HG02642 (cell line): ENCODE measurements at regions not wholly inside any gene's neighbourhood (a gene's known extent, or its start where the extent isn't known, plus 50 kb on each side); places are given as distances from the start of the nearest gene placed in this dataset.
"Not testable (repeated sequence)": the region's sequence is repeated elsewhere in the genome, so short reads cannot be mapped to it uniquely, and the experiment has no call there.

ENCODE experiments used
- ATAC-seq: cut with Tn5 transposase; IDR thresholded peaks from one replicate; pipeline ENCODE4 v1.9.1; 2021; ENCODE audit warnings: mild to moderate bottlenecking; ENCODE audit not compliant: unreplicated experiment, poor library complexity

DNA sequence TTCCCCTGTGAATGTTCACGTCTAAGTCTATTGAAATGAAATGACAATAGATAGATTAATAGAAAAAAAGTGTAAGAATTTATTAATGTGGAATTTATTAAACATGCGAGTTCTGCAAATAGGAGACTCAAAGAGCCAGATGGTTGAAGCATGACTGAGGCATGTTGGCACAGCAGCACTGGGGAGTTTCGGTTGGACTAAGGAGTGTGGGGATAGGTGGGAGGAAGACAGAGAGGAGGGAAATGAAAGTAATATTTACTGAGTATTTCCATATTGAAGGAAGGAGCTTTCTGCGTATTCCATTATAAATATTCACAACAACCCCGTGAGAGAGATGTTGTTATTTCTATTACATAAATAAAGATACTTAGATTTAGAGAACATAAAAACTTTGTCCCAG, 79.5 kb upstream of the ZNF644 start:
- ATAC-seq = no peak

DNA sequence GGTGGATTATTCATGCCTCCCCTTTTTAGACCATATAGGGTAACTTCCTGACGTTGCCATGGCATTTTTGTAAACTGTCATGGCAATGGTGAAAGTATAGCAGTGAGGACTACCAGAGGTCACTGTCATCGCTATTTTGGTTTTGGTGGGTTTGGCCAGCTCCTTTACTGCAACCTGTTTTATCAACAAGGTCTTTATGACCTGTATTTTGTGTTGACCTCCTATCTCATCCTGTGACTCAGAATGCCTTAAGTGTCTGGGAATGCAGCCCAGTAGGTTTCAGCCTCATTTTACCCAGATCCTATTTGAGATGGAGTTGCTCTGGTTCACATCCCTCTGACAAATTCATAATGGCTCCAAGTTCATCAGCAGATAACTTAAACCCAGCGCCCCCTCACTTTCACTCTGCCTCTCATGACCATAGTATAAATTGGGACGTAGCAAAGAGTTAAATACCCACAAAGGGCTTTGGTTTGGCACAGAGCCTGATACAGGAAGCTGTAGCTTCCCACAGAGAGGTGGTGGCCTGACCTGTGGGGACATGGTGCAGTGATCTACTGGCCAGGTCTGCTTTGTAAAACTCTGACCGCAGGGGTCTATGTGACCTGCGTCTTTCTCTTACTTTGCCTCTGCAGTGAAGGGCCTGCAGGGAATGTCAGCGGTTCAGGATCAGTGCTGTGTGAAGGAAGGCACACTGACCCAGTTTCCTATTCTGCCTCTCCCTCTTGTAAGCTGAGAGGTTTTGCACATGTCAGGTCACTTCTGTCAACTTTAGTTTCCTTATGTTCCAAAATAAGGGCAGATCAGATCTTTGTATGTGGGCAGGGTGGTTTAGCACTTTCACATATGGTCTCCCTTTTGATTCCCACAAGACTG, 78.1 kb upstream of the ZNF644 start:
- ATAC-seq = no peak

DNA sequence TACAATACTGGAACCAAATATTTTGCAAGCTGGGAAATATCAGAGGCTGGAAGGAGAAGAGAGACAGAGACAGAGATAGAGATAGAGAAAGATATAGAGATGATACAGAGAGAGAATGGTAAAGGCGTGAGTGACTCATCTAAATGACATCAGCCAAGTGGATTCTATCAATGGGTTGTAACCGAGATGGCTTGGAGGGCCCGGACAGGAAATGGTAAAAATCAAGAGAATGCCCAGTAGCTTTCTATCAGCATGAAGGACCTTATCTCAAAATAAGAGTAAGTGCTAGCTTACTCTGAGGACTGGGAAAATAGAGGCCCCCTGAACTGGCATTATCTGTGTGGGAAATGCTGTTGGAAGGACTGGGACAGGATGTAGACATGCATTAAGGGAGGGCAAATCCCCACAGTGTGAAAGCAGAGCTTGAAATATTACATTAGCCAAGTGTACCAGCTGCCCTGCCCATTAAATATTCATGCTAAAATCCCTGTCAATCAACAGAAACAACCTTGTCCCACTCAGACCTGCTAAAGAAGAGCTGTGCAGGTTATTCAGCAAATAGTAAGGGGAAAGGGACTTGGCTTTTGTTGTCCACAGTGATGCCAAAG, 76.6 kb upstream of the ZNF644 start:
- no peak for ATAC-seq

DNA sequence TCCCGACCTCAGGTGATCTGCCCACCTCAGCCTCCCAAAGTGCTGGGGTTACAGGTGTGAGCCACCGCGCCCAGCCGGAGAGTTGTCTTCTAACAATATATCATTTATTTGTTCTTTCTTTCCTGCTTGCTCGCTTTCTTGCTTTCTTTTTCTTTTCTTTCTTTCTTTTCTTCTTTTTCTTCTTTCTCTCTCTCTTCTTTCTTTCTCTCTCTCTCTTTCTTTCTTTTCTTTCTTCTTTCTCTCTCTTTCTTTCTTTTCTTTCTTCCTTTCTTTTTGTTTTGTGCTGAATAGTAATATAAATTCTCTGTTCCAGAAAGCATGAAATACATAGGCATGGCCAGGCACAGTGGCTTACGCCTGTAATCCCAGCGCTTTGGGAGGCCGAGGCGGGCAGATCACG, 73.5 kb upstream of the ZNF644 start:
- not testable (repeated sequence) for ATAC-seq

DNA sequence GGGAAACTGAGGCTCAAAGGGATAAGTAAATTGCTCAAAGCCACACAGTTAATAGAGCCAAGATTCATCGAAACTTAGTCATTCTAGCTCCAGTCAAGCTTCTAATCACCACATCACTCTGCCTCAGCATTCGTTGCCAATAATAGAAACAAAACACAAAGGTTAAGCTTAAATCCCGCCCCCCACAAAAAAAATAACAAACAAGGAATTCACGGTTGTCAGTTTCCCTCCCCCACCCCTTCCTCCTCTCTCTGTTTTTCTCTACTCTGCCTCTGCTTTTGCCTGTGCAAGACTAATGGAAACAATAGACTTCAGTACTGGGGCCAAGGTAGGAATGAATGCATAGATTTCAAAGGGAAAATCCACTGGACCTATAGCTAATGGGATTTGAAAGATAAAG, 70.7 kb upstream of the ZNF644 start:
- ATAC-seq = no peak

DNA sequence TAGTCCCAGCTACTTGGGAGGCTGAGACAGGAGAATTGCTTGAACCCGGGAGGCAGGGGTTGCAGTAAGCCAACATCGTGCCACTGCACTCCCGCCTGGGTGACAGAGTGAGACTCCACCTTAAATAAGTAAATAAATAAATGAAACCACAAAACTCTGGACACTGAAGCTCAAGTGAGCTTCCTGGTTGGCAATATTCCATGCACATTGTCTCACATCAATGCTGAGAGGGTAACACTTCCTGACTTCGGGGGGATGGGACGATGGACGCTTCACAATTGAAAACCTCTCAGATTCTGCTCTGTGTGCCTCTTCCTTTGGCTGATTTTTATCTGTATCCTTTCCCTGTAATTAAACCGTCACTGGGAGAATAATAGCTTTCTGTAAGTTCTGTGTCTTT, 70.0 kb upstream of the ZNF644 start:
- no peak for ATAC-seq

DNA sequence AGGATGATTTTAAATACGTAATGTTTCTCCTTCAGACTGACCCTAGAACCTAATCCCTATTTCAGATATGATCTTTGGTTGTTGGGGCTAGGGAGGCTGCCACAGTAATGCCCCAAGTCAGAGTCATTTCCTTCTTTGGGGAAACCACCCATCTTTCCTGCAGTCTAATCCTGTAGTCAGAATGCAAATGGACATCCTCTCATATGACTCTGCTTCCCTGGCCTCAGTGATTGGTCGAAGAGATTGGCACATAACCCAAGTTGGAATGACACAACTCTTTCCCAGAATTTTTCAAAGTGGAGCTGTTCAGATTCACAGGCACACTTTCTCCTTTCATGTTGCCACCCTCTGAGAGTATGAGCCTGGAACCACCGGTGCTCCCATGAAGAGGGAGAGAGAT, 58.8 kb upstream of the ZNF644 start:
- peak; percentile 55 for ATAC-seq

DNA sequence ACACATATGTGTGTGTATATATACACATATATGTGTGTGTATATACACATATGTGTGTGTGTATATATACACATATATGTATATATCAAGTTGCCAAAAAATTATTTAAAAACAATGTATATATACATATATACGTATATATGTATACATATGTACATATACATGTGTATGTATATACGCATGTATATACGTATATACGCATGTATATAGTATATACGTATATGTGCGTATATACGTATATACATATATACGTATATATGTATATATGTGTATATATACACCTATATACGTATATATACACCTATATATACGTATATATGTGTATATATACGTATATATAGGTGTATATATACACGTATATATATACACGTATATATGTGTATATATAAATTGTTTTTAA, 57.0 kb upstream of the ZNF644 start:
- ATAC-seq = no peak

DNA sequence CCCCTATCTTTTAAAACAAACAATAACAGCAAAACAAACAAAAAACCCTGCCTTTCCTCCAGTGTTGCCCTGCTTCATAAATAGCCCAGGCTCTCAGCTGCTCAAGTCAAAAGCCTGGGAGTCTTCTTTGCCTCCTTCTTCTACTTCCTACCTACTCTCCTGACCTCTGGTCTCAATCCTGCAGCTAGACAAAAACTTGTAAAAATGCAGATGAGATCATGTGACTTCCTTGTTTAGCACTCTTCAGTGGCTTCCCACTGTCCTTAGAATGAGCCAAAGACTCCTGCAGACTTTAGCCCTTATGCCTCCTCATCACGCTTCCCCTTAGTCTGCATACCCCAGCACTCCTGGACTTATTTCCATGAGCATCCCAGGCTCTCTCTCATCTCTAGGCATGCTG, 55.0 kb upstream of the ZNF644 start:
- no peak for ATAC-seq

DNA sequence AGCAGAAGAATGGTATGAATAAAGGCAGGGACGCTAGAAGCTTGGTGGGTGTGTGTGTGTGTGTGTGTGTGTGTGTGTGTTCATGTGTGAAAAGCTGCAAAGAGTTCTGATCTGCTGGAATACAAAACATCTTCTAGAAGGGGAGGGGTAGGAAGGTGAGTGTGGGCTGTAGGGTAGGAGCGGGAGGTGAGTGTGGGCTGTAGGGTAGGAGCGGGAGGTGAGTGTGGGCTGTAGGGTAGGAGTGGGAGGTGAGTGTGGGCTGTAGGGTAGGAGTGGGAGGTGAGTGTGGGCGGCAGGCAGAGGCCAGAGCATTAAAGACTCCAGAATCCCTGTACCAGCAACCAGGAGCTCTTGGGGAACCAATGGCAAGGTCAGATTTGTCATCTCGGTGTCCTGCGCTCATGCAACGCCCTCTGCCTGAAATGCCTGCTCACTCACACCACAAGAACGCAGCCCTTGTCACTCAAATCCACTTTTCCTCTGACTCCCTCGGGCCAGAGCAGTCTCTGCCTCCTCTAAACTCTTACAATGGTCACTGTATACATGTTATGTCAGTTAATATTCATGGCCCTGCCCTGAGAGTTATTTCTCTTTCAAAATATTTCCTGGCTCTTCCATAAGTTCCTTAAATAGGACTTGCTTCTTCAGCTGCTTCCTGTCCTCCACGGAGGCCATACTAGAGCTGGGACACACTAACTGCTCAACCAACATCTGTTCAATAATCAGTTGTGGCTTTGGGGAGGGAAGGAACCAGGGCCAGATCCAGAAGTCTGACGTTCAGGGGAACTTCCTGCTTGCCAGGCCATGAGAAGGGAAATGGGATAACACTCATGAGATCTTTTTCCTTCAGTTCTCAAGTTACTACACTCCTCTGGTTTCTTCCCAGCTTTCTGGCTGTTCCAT, 53.6 kb upstream of the ZNF644 start:
- ATAC-seq = no peak

DNA sequence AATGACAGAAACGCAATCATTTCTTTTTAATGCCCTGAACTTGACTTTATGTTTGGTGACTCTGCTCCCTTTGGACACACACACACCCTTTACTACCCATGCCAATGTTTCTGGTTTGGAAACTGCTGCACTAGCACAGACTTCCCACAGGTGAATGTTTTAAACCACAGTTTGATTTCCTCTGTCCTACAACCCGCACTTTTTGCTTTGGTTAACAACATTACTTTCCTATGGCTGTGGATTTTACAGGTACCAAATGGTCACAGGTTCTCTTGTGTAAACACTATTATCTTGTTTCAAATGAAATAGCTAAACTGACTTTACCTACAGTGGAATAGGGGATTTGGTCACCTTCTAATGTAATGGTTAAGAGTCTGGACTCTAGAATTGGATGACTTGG, 51.5 kb upstream of the ZNF644 start:
- no peak for ATAC-seq

DNA sequence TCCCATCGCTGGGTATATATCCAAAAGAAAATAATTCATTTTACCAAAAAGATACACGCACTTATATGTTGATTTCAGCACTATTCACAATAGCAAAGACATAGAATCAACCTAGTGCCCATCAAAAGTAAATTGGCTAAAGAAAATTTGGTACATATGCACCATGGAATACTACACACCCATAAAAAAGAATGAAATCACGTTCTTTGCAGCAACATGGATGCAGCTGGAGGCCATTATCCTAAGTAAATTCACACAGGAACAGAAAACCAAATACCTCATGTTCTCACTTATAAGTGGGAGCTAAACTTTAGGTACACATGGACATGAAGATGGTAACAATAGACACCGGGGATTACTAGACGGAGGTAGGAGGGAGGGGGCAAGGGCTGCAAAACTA, 50.0 kb upstream of the ZNF644 start:
- ATAC-seq = no peak
